Heart right ventricle (tissue), 16 donors: ENCODE measurements at regions not wholly inside any gene's neighbourhood (a gene's known extent, or its start where the extent isn't known, plus 50 kb on each side); places are given as distances from the start of the nearest gene placed in this dataset.

Experiments used
- ATAC-seq, 8 donors: fragments of 200-7000 bp; cut with Tn5 transposase; one replicate each; pipeline ENCODE4 v1.9.1; 2020; ENCODE audit warnings: mild to moderate bottlenecking in 8 of 8, moderate library complexity in 8 of 8, moderate number of reproducible peaks in 1 of 8
- DNase-seq, 2 donors: peaks; one replicate each; pipeline ENCODE4 v3.0.0-alpha.2; 2020
- H3K27ac ChIP-seq, 10 donors: fragments of 200-600 bp; sonication (generic) in 2 of 10; one replicate each; pipeline versions ENCODE4 v1.5.0 to v1.8.0; 2020 to 2022; ENCODE audit warnings: mild to moderate bottlenecking in 3 of 10
- H3K27me3 ChIP-seq, 7 donors: fragments of 200-600 bp; one replicate each; pipeline ENCODE4 v1.8.0; 2021 to 2022; ENCODE audit warnings: mild to moderate bottlenecking in 2 of 7
- H3K36me3 ChIP-seq, 9 donors: fragments of 200-600 bp; sonication (generic) in 1 of 9; one replicate each; pipeline versions ENCODE4 v1.5.0 to v1.8.0; 2020 to 2022; ENCODE audit warnings: mild to moderate bottlenecking in 2 of 9
- H3K4me1 ChIP-seq, 9 donors: fragments of 200-600 bp; sonication (generic) in 1 of 9; one replicate each; pipeline versions ENCODE4 v1.5.0 to v1.8.0; 2020 to 2022; ENCODE audit warnings: mild to moderate bottlenecking in 4 of 9
- H3K4me3 ChIP-seq, 10 donors: fragments of 200-600 bp; sonication (generic) in 2 of 10; one replicate each; pipeline versions ENCODE4 v1.5.0 to v1.8.0; 2020 to 2022; ENCODE audit warnings: mild to moderate bottlenecking in 7 of 10, moderate library complexity in 2 of 10
- H3K9me3 ChIP-seq, 11 donors: fragments of 200-600 bp in 10 of 11; sonication (generic) in 2 of 11; one replicate each; pipeline versions ENCODE4 v1.5.0 to v1.8.0; 2013 to 2022; ENCODE audit warnings: mild to moderate bottlenecking in 2 of 11, control low read depth in 1 of 11, moderate library complexity in 1 of 11
- WGBS, 2 donors: extraction: QIAGEN DNeasy Blood & Tissue Kit; methylation state at CpG; one replicate each; pipeline ENCODE4 v1.1.7; 2013; ENCODE audit warnings: inconsistent platforms in 1 of 2; 5-methylcytosine and 5-hydroxymethylcytosine counted together
- intact Hi-C, 10 donors: fragments of 100-400 bp; cut with DNase I; formaldehyde crosslinking; loops; one replicate each; pipeline versions ENCODE4 v1.11.1 to v1.14.2; 2022
- TF ChIP-seq, protein P1 (sequence below), 9 donors: fragments of 200-600 bp; sonication (generic) in 2 of 9; IDR thresholded peaks; one replicate each; pipeline versions ENCODE4 v1.5.0 to v1.8.0; 2021 to 2022; ENCODE audit warnings: antibody characterized with exemption in 9 of 9, mild to moderate bottlenecking in 5 of 9, moderate library complexity in 1 of 9
- donor health status: Arrhythmogenic right ventricular cardiomyopathy.
- donor health status: ischemic (EF 13 %, LVEDD 7.1; RV severe dilation, severe dysfunction).
- donor health status: healthy with polysubstance abuse.
- donor health status: DM: no; HTN: yes; CAD: no.
- donor health status: DM: no; HTN: no; CAD: no.
- donor health status: ischemic (EF 25% LVEDD 6.9; RV normal size, moderate dysfunction).
- donor health status: ischemic (EF 25% LVEDD 5.7; RV mildly dilated, moderate dysfunction).
- donor health status: healthy.
- donor health status: DM: yes; HTN: yes; CAD: no.
- donor health status: Ischemic cardiomyopathy.
- donor health status: ischemic (EF 35%, LVEDD 5.7; RV mildly dilated, moderate dysfunction).
- donor health status: nonischemic (EF 11% LVEDD 7.7; RV severe dilation, severe dysfunction).
- donor health status: DM: yes; HTN: yes; CAD: no.
- donor health status: PGD.
- donor health status: ischemic (EF 29% LVEDD 5.4; RV normal size, mild dysfunction).
- donor health status: nonischemic (EF 23%, LVEDD 6.1; RV moderate dilation, normal function).

DNA sequence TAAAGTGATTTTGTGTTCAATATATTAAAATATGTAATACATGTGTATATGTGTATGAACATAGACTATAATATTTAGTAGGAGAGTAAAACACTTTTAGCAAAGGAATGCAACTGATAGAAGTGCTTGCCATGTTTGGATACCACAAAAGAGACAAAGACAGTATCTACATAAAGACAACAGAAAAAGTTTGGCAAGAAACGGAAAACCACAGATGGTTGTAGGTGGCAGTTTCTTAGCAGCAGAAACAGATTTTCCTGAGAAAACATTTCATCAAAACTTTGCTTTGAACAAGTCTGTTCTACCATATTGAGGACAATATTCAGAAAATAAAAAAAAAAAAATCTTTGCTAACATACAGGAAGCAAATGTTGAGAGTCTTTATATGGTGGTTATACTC, 1560.4 kb upstream of the GBE1 start:
- Histone ChIP-seq H3K27me3 (no peaks in the 10 kb centered on the region), H3K9me3 (peaks cover 0 to 16% (median 0%) of the 10 kb centered on the region in 11 donors), H3K27ac (no peak overlapping the region), H3K36me3 (no peaks in the 10 kb centered on the region), H3K4me3 (no peak overlapping the region), H3K4me1 (no peaks in the 10 kb centered on the region)
- no peak for DNase-seq
- intact Hi-C loops, result no loop called here
- WGBS, 2 donors, result 75 to 76% methylated on average over 1 of the region's 1 CpG
- no peak for ATAC-seq
- TF ChIP-seq, protein P1, sequence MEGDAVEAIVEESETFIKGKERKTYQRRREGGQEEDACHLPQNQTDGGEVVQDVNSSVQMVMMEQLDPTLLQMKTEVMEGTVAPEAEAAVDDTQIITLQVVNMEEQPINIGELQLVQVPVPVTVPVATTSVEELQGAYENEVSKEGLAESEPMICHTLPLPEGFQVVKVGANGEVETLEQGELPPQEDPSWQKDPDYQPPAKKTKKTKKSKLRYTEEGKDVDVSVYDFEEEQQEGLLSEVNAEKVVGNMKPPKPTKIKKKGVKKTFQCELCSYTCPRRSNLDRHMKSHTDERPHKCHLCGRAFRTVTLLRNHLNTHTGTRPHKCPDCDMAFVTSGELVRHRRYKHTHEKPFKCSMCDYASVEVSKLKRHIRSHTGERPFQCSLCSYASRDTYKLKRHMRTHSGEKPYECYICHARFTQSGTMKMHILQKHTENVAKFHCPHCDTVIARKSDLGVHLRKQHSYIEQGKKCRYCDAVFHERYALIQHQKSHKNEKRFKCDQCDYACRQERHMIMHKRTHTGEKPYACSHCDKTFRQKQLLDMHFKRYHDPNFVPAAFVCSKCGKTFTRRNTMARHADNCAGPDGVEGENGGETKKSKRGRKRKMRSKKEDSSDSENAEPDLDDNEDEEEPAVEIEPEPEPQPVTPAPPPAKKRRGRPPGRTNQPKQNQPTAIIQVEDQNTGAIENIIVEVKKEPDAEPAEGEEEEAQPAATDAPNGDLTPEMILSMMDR (IDR thresholded peaks at IDR 0.05), result no peak

DNA sequence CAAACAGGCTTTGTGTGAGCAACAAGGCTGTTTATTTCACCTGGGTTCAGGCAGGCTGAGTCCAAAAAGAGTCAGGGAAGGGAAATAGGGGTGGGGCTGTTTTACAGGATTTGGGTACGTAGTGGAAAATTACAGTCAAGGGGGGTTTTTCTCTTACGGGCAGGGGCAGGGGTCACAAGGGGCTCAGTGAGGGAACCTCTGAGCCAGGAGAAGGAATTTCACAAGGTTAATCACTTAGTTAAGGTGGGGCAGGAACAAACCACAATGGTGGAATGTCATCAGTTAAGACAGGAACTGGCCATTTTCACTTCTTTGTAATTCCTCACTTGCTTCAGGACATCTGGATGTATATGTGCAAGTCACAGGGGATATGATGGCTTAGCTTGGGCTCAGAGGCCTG, 1592.8 kb upstream of the GBE1 start:
- intact Hi-C loops, result no loop called here
- Histone ChIP-seq H3K36me3 (no peaks in the 10 kb centered on the region), H3K27me3 (no peaks in the 10 kb centered on the region), H3K27ac (no peak overlapping the region), H3K4me1 (no peaks in the 10 kb centered on the region), H3K4me3 (no peak overlapping the region), H3K9me3 (peaks cover 0 to 15% (median 0%) of the 10 kb centered on the region in 11 donors)
- DNase-seq, result no peak
- TF ChIP-seq, protein P1 (IDR thresholded peaks at IDR 0.05), result no peak
- WGBS, 2 donors, result 74 to 80% methylated on average over 2 of the region's 2 CpGs
- ATAC-seq, result no peak

GRCh38 chr3:83393276-83393675, 1565.5 kb upstream of the CADM2 start:
- TF ChIP-seq, protein P1 (IDR thresholded peaks at IDR 0.05), result no peak
- Histone ChIP-seq H3K4me3 (no peak overlapping the region), H3K36me3 (no peaks in the 10 kb centered on the region), H3K27me3 (no peaks in the 10 kb centered on the region), H3K4me1 (no peaks in the 10 kb centered on the region), H3K9me3 (peaks cover 0 to 12% (median 0%) of the 10 kb centered on the region in 11 donors), H3K27ac (no peak overlapping the region)
- DNase-seq (no peak), ATAC-seq (no peak)
- intact Hi-C loops, result no loop called here
- WGBS, 2 donors, result 94 to 96% methylated on average over 3 of the region's 3 CpGs

GRCh38 chr3:83403927-83404326, 1554.9 kb upstream of the CADM2 start:
- Histone ChIP-seq H3K4me3 (no peak overlapping the region), H3K36me3 (no peaks in the 10 kb centered on the region), H3K27ac (no peak overlapping the region), H3K9me3 (peaks cover 0 to 19% (median 0%) of the 10 kb centered on the region in 11 donors), H3K4me1 (no peaks in the 10 kb centered on the region), H3K27me3 (no peaks in the 10 kb centered on the region)
- WGBS, 2 donors, result 81 to 85% methylated on average over 10 of the region's 10 CpGs
- DNase-seq (no peak), ATAC-seq (no peak)
- TF ChIP-seq, protein P1 (IDR thresholded peaks at IDR 0.05), result no peak
- intact Hi-C loops, result no loop called here
